Stimulated activated CD4-positive, alpha-beta T cell treated with anti-CD3 and anti-CD28 coated beads, Interleukin-1b, Interleukin-23, amount 100 ng/mL, for 4 hours (primary cell): ENCODE measurements at regions not wholly inside any gene's neighbourhood (a gene's known extent, or its start where the extent isn't known, plus 50 kb on each side); places are given as distances from the start of the nearest gene placed in this dataset.

Source experiments
- DNase-seq, 2 donors: peaks; one replicate each; pipeline ENCODE4 v3.0.0-alpha.2; 2020; ENCODE audit warnings: low read depth in 2 of 2

GRCh38 chr6:99073223-99073622 lies 125.5 kb upstream of the FBXL4 start:
- no peak for DNase-seq

- no peak for DNase-seq
Measured at GRCh38 chr6:99066044-99066443, 118.3 kb upstream of the FBXL4 start.

DNA sequence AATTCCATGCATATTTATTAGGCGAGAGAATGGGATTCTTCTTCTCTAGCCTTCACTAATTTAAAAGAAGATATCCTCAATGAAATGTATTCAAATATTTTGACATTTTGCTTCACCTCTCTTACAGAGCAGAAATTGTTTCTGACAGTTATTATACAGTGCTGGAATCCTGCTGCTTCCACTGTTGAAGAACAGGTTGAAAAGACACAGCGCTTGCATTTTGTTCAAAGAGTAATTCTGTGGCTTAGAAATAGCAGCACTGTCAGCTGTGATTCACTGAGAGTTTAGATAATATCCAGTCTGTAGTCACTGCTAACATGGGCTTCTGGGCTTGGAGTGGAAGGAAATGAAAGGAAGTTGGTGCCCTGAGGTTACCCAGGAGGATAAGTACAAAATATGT lies 117.1 kb upstream of the FBXL4 start:
- no peak for DNase-seq

DNA sequence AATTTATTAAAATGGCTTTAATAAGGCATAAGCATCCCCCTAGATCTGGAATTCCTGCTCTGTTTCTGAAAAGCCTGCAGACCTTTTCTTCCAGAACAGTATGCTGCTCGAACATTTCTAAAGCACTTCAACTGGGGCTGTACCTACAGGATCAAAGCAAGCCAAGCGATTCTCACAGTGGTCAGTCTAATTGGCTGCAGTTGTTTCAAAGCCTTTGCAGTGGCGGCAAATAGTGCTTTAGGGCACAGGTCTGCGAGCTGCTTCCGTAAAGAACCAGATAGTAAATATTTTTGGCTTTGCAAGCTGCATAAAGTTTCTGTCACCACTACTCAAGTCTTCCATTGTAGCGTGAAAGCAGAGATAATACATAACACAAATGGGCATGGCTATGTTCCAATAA lies 88.9 kb upstream of the FBXL4 start:
- no peak for DNase-seq

GRCh38 chr6:99032396-99032795 lies 84.7 kb upstream of the FBXL4 start:
- no peak for DNase-seq

GRCh38 chr6:99031957-99032356 lies 84.2 kb upstream of the FBXL4 start:
- no peak for DNase-seq

GRCh38 chr6:99030915-99031314 lies 83.2 kb upstream of the FBXL4 start:
- no peak for DNase-seq

GRCh38 chr6:99026135-99026534 lies 78.4 kb upstream of the FBXL4 start:
- no peak for DNase-seq

DNA sequence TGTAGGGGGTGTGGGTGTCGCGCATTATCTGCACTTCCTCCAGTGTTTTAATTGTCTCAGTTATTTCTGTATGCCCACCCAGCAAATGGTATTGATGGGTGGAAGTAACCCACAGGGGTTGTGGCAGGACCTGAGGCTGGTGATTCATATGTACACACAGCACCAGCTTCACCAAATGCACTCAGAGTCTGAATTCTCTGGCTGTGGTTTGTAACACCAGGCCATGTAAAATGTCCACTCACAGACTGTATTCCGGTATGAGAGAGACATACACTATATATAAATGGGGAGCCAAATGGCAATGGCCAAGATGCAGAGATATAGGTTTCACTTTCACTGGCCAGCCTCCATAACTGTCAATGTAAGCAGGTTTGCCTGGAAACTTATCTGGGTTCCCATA lies 76.3 kb upstream of the FBXL4 start:
- no peak for DNase-seq

DNA sequence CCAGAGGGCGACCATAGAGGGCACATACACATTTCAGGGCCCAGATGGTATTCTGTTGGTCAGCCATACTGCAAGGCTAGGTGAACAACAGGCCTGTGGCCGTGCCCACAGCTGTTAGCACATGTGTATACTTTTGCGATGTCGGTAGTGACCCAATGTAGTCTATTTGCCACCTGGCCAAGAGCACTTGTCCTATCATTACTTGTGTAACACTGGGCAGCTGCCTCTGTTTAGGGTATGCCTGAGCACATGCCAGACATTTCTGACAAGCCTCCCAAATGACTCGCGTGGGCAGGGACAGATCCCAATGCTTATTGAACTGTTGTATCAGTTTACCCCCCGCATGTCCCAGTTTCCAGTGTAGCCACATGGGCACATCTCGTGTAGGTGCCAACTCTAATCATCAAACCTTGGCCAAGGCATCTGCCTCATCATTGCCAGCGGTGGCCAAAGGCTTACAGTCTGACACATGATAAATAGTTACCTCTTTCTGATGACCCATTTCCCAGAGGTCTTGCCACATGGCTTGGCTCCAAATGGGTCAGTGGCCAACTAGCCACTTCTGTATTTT lies 74.4 kb upstream of the FBXL4 start:
- DNase-seq: no peak

GRCh38 chr6:99019381-99019780 lies 71.6 kb upstream of the FBXL4 start:
- DNase-seq: no peak

DNA sequence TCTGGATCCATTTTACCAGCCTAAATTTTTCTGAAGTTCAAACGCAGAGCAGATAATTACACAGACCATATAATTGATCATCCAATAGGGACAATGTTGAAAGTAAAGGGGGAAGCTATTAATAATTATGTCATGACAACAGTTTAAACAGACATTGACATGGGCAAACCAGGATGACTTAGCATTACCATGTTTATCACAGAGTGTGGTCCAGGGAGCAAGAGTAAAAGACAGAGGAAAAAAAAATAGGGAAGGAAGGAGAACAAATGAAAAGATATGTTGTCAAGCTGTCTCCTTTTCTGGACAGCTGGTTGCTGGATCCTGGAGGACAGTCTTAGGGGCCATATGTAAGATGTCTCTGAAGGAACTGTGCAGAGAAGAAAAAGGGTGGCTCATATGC lies 69.4 kb upstream of the FBXL4 start:
- DNase-seq: no peak

DNA sequence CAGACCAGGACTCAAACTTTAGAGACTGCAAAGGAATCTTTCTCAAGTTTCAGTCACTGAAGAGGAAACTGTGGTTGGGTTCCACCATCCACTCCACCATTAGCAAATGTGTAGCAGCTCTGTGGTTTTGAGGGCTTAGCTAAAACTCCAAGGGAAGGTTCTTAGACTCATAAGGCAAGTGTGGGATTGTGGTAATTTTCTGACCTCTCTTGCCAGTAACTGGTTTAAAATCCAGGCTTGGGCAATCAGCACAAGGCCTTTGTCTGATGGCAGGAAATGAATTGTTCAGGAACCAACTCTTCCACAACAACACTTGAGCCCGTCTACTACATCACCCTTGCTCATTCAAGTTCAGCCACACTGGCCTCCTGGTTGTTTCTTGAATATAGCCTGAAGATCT lies 68.6 kb upstream of the FBXL4 start:
- no peak for DNase-seq

DNA sequence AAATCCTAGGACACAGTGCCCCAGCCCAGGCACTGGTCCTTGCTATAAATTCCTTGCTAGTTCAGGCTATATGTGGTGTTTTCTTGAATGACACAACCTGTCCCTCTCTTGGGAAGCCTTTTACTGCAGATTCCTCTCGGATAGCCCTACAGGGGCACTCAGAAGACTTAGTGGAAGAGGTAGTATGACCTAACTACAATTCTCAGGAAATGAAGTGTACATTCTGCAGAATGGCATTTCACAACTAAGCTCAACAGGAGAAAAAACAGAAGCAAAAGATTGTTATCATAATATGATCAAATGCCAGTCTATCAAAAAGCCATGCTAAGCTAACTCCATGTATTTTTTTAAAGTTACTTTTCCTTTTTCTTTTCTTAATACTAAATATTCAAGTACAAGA lies 66.3 kb upstream of the FBXL4 start:
- DNase-seq: no peak

GRCh38 chr6:99013661-99014060 lies 65.9 kb upstream of the FBXL4 start:
- DNase-seq: no peak

- DNase-seq: no peak
Measured at GRCh38 chr6:99013145-99013544, 65.4 kb upstream of the FBXL4 start.

DNA sequence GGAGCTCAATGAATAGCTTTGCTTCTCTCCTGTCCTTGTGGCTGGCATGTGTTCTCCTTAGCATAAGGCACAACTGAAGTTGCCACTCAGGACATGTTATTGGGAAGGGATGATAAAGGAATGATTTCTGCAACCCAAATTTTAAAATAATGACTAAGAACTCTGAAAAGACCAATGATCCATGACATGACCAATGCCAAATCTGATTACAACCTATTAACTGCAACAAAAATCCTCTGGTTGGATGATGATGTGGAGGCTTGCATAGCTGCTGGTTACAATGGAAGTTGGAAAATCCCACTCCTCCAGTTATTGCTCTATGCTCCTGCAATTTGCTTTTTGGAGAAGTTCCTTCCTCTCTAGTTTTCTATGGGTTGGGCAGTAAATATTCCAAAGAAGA lies 63.4 kb upstream of the FBXL4 start:
- no peak for DNase-seq

GRCh38 chr6:99002831-99003230 lies 55.1 kb upstream of the FBXL4 start:
- no peak for DNase-seq

GRCh38 chr6:98998103-98998502 lies 50.4 kb upstream of the FBXL4 start:
- no peak for DNase-seq
